Inflammatory macrophage treated with lipopolysaccharide for 4 hours (primary cell): ENCODE measurements at regions not wholly inside any gene's neighbourhood (a gene's known extent, or its start where the extent isn't known, plus 50 kb on each side); places are given as distances from the start of the nearest gene placed in this dataset.

Source experiments
- DNase-seq: peaks from one replicate; pipeline ENCODE4 v3.0.0-alpha.2; 2020

- no peak for DNase-seq
Measured at GRCh38 chr11:95508219-95508890, 277.4 kb upstream of the SESN3 start.

DNA sequence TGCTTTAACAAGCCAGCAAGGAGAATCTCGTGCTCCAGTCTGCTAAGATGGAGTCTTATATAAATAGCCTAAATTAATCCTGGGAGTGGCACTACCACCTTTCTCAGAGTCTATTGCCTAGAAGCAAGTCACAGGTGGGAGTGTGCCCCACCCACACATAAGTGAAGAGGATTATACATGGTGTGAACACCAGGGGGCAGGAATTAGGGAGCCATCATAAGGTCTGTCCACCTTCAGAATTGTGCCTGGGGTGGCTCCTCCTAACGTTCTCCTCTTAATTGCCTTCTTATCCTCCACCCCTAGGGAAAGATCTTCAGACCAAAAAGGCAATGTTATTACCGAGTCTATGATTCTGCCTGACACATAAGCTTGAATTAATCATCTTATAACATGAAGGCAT is 276.8 kb upstream of the SESN3 start:
- DNase-seq = no peak

- DNase-seq = no peak
Measured at GRCh38 chr11:95506777-95507176, 275.8 kb upstream of the SESN3 start.

DNA sequence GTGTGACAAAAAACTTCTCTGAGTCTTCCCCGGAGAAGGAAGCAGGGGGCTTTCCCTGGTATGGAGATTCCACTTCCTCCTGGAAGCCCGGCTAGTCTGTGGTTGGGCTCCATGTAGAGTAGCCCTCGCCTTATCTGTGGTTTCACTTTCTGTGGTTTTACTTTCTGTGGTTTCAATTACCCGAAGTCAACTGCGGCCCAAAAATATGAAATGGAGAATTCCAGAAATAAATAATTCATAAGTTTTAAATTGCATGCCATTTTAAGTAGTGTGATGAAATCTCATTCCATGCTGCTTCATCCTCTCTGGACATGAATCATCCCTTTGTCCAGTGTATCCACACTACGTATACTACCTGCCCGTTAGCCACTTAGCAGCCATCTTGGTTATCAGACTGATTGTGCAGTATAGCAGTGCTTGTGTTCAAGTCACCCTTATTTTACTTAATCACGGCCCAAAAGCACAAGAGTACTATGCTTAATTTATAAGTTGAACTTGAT is 275.0 kb upstream of the SESN3 start:
- peak; percentile 74 for DNase-seq

GRCh38 chr11:95503047-95503446 is 272.0 kb upstream of the SESN3 start:
- DNase-seq = no peak

DNA sequence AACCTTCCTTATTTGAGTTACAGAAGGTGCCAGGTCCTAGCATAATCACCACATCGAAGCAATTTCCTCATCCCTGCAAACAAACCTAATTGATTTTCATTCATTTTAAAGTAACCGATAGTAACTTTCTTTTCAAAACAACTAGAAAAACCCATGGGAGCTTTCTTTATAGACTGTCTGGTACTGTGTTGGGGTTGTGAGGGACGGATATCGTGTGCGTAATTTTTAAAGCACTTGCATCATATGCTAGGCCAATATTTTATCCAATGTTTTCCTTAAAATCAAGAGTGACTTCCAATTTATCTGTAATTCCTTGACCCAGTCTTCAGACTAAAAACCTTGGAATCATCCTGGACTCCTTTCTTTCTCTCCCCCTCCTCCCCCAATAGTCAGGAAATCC is 271.5 kb upstream of the SESN3 start:
- DNase-seq = no peak

DNA sequence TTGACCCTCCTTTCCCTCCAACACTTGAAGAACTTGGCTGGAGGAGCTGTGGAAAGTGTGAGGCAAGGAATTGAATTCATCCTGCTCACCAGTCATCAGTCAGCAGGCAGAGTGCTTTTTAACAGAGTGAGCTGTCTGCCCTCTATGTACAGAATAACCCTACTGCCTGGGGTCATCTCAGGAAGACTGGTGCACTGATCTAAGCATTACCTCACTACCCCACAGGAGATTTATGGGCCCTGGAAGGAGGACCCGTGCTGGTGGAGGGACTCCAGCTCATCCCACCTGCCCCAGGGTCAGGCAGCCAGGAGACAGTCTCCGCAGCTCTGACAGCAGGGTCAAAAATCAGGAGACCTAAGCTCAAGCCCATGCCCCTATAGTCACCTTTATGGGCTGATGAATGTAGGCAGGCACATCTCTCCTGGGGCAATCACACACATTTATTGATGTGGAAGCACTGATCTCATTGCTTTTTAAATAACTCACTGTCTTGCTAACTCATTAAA is 270.8 kb upstream of the SESN3 start:
- no peak for DNase-seq

- no peak for DNase-seq
Measured at GRCh38 chr11:95500466-95500865, 269.5 kb upstream of the SESN3 start.

GRCh38 chr11:95499516-95500135 is 268.6 kb upstream of the SESN3 start:
- DNase-seq = no peak

GRCh38 chr11:95498722-95499425 is 267.9 kb upstream of the SESN3 start:
- DNase-seq = no peak

GRCh38 chr11:95496901-95497300 is 265.9 kb upstream of the SESN3 start:
- DNase-seq = no peak

DNA sequence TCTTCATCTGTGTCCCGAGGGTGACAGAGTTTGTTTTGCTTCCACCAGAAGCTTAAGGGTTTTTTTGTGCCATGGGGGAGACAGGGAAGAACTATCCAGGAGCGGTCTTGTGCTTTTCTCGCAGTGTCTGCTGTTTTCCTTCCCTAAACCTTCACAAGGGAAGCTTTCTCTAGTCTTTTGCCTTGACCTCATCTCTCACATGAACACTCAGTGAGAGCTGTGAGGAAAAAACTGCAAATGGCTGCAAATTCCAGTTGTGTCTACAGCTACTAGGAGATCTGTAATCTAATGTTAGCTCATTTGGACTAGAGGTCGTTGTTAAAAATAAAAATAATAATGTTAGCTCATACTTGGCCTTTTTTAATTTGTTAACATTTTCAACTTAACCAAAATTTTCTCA is 264.7 kb upstream of the SESN3 start:
- DNase-seq = no peak

GRCh38 chr11:95494856-95495255 is 263.9 kb upstream of the SESN3 start:
- DNase-seq = no peak

GRCh38 chr11:95494167-95494566 is 263.2 kb upstream of the SESN3 start:
- no peak for DNase-seq

DNA sequence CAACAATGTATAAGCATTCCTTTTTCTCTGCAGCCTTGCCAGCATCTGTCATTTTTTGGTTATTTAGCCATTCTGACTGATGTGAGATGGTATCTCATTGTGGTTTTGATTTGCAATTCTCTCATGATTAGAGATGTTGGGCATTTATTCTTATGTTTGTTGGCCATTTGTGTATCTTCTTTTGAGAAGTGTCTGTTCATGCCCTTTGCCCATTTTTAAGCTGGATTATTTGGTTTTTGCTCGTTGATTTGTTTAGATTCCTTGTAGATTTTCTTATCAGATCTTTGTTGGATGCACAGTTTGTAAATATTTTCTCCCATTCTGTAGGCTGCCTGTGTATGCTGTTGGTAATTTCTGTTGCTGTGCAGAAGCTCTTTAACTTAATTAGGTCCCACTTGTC is 259.6 kb upstream of the SESN3 start:
- DNase-seq = no peak

- no peak for DNase-seq
Measured at GRCh38 chr11:95487938-95488337, 256.9 kb upstream of the SESN3 start.

DNA sequence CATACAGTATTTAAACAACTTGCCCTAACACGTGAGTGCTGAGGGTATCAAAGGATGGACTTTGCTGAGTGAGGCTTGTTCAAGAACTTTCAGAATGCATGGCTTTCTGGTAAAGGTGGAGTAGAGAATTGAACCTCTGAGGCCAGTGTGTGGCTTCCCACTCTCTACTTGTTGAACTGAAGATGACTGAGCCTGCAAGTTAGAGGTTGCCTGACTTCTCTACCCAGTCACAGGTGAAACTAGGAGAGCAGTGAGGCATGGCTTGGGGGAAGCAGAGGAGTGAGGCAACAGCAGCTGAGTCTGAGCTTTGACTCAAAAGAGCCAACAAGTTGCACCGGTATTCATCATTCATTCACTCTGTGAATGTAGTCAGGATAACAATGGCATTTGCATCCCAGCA is 256.4 kb upstream of the SESN3 start:
- DNase-seq = no peak

DNA sequence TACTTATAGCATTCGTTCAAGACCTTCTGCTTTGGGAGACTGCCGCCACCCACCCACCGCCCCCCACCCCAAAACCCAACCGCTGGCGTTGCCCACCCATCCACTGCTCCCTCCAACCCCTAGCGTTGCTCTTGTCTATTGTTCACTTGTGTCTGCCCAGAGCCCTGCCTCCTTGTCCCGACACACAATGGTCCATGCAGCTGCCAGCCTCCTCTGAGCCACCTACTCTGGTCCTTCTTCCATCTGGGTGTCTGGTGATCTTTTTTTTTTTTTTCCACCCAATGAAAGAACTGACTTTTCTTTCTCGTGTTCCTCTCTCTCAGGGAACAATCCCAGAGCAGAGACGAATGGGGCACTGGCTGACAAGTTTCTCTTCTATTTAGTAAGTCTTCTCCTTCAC is 256.0 kb upstream of the SESN3 start:
- no peak for DNase-seq

DNA sequence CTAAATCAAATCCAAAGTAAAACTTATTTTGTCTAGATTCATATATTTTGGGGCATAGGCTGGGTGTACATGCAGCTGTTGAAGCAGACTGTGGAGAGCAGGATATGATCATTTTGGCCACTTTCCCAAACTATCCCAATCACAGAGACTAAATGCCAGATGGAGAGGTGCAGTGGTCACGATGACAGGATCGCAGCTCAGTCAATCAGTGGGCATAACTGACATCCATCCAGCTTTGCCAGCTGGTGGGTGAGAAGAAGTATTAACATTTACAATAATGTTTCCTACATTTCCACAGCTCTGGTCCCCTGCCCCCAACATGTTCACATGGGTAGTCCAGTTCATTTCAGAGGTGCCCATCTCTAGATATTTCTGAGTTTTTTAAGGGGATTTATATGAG is 255.5 kb upstream of the SESN3 start:
- DNase-seq = no peak

- DNase-seq = no peak
Measured at GRCh38 chr11:95485115-95485900, 254.3 kb upstream of the SESN3 start.

DNA sequence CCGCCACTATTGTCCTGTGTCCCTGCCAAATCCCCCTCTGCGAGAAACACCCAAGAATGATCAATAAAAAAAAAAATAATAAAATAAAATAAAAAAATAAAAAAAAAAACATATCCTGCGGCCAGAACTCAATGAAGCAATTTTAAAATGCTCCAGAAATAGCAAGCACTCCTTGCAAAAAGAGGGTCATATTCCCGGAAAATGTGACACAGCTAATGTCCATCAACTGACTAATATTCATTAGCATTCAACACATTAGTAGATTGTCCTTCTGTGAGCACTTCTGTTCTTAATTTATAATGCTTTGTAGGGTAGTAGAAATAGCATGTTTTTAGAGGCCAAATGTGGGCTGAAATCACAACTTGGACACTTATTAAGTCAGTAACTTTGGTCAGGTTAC is 252.3 kb upstream of the SESN3 start:
- DNase-seq = no peak

DNA sequence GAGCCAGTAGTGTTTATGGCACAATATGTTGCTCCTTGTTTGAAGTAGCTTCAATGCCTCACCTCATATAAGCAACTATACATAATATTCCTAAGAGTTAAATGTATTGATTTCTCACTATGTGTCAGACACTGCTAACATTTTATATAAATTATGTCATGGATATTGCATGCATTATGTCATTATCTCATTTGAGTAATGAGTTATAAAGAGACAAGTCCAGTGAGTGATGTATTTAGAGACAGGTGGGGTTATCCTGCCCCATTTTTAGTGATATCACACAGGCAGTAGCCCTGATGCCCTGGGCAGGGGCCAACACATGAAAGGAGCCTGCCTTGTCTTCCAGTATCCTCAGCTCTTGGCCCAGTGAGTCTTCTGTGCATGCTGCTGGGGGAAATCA is 247.0 kb upstream of the SESN3 start:
- DNase-seq = no peak

GRCh38 chr11:95469258-95469657 is 238.3 kb upstream of the SESN3 start:
- no peak for DNase-seq
